GM12892 (cell line): ENCODE measurements at regions not wholly inside any gene's neighbourhood (a gene's known extent, or its start where the extent isn't known, plus 50 kb on each side); places are given as distances from the start of the nearest gene placed in this dataset.

Source experiments
- POLR2A ChIP-seq: IDR thresholded peaks from 2 replicates; pipeline ENCODE4 v1.6.1; 2011; ENCODE audit warnings: low read depth, low read length, control low read depth
- POLR2AphosphoS5 ChIP-seq: IDR thresholded peaks from 2 replicates; pipeline ENCODE4 v1.6.1; 2011; ENCODE audit warnings: low read depth, low read length, control low read depth

DNA sequence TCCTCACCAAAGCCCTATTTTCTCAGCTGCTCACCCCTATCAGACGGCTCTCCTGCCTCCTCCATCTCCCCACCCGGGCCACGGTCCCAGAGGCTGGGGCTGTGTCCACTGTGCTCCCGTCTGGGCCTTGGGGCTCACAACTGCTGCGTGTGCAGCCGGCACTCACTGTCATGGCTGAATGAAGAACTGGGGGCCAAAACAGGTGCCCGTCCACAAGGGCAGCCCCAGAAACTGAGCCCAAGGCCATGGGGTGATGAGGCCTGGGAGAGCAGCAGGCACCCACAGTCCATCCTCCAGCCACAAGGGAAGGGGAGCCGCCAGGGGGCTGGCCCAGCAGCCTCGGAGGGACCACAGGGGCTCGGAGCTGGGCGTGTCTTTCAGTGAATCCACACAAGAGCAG, 159.5 kb downstream of the DLL1 start:
- TF ChIP-seq POLR2A: no peak
- no peak for TF ChIP-seq POLR2AphosphoS5
